ENCODE measurements at regions not wholly inside any gene's neighbourhood (a gene's known extent, or its start where the extent isn't known, plus 50 kb on each side); places are given as distances from the start of the nearest gene placed in this dataset.

- DNase-seq (no peak), ATAC-seq (no peak)
- Histone ChIP-seq H3K36me3 (no peaks in the 10 kb centered on the region), H3K4me1 (no peaks in the 10 kb centered on the region), H3K27me3 (no peaks in the 10 kb centered on the region), H3K4me3 (no peak overlapping the region), H3K27ac (no peak overlapping the region), H3K9me3 (peaks cover 0 to 2% (median 0%) of the 10 kb centered on the region in 12 donors)
- 22 to 36% (median 32%) methylated on average over 1 of the region's 1 CpG for WGBS, 4 donors
- TF ChIP-seq POLR2A (IDR thresholded peaks at IDR 0.05) = no peak
- TF ChIP-seq, protein P1, sequence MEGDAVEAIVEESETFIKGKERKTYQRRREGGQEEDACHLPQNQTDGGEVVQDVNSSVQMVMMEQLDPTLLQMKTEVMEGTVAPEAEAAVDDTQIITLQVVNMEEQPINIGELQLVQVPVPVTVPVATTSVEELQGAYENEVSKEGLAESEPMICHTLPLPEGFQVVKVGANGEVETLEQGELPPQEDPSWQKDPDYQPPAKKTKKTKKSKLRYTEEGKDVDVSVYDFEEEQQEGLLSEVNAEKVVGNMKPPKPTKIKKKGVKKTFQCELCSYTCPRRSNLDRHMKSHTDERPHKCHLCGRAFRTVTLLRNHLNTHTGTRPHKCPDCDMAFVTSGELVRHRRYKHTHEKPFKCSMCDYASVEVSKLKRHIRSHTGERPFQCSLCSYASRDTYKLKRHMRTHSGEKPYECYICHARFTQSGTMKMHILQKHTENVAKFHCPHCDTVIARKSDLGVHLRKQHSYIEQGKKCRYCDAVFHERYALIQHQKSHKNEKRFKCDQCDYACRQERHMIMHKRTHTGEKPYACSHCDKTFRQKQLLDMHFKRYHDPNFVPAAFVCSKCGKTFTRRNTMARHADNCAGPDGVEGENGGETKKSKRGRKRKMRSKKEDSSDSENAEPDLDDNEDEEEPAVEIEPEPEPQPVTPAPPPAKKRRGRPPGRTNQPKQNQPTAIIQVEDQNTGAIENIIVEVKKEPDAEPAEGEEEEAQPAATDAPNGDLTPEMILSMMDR (IDR thresholded peaks at IDR 0.05) = no peak
- intact Hi-C loops (cut with DNase I) = no loop called here
Measured at GRCh38 chr13:67643516-67644055, 413.4 kb upstream of the PCDH9 start.

DNA sequence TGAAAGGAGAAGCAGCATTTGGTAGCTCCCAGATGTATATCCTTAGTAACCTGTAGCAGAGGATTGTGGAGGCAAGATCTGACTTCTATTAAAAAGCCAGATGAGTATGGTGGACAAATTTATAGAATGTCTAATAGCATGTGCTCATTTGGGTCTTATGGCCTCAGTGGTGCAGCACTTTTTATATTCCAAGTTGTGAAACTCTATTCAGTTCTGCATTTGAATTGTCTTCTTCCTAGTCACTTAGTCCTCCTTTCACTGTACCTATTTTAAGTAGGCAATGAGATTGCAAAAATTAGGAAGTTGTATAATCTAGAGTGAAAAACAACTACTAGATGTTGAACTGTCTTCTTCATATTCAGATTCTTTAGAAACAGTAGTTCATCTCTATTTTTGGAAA lies 412.5 kb upstream of the PCDH9 start:
- H3K27ac ChIP-seq = no peak overlapping the region
- ATAC-seq = no peak
- H3K27me3 ChIP-seq = no peaks in the 10 kb centered on the region
- no peaks in the 10 kb centered on the region for H3K4me1 ChIP-seq
- DNase-seq = no peak
- no peak overlapping the region for H3K4me3 ChIP-seq
- intact Hi-C loops (cut with DNase I) = no loop called here
- H3K9me3 ChIP-seq = peaks cover 0 to 3% (median 0%) of the 10 kb centered on the region in 12 donors
- TF ChIP-seq POLR2A (IDR thresholded peaks at IDR 0.05) = no peak
- TF ChIP-seq, protein P1 (IDR thresholded peaks at IDR 0.05) = no peak
- no peaks in the 10 kb centered on the region for H3K36me3 ChIP-seq

GRCh38 chr13:67635754-67636153 lies 405.6 kb upstream of the PCDH9 start:
- DNase-seq = no peak
- no peak overlapping the region for H3K4me3 ChIP-seq
- H3K27ac ChIP-seq = no peak overlapping the region
- intact Hi-C loops (cut with DNase I) = no loop called here
- H3K4me1 ChIP-seq = no peaks in the 10 kb centered on the region
- TF ChIP-seq, protein P1 (IDR thresholded peaks at IDR 0.05) = no peak
- no peak for TF ChIP-seq POLR2A (IDR thresholded peaks at IDR 0.05)
- H3K9me3 ChIP-seq = peaks cover 0 to 3% (median 0%) of the 10 kb centered on the region in 12 donors
- 73 to 80% (median 79%) methylated on average over 3 of the region's 3 CpGs for WGBS, 4 donors
- no peak for ATAC-seq
- no peaks in the 10 kb centered on the region for H3K36me3 ChIP-seq
- H3K27me3 ChIP-seq = no peaks in the 10 kb centered on the region

DNA sequence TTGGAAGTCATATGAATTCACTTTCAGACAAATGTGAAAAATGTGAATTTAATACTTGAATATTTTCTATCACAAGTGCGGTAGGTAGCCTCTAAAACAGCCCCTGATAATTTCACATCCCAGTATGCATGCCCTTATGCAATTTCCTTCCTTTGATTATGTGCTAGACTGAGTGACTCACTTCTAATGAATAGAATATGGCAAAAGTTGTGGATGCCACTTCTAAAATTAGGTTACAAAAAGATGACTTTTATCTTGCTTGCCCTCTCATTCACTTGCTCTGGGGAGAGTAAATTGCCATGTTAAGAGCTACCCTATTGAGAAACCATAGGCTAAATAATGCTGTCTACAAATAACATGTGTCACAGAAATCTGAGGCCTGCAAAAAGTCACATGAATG lies 402.5 kb upstream of the PCDH9 start:
- 47 to 57% (median 49%) methylated on average over 1 of the region's 1 CpG for WGBS, 4 donors
- intact Hi-C loops (cut with DNase I) = no loop called here
- ATAC-seq (no peak), DNase-seq (no peak)
- TF ChIP-seq, protein P1 (IDR thresholded peaks at IDR 0.05) = no peak
- TF ChIP-seq POLR2A (IDR thresholded peaks at IDR 0.05) = no peak
- no peaks in the 10 kb centered on the region for H3K27me3 ChIP-seq
- H3K4me3 ChIP-seq = no peak overlapping the region
- no peak overlapping the region for H3K27ac ChIP-seq
- H3K36me3 ChIP-seq = no peaks in the 10 kb centered on the region
- no peaks in the 10 kb centered on the region for H3K4me1 ChIP-seq
- H3K9me3 ChIP-seq = no peaks in the 10 kb centered on the region

All from heart left ventricle (tissue), 16 donors.